GM12801 (cell line): ENCODE measurements at regions not wholly inside any gene's neighbourhood (a gene's known extent, or its start where the extent isn't known, plus 50 kb on each side); places are given as distances from the start of the nearest gene placed in this dataset.

ENCODE experiments used
- CTCF ChIP-seq: IDR thresholded peaks from one replicate; pipeline ENCODE4 v1.5.1; 2011; ENCODE audit warnings: control low read depth; ENCODE audit not compliant: insufficient read length; ENCODE audit errors: extremely low read depth

- TF ChIP-seq CTCF: no peak
These were observed 111.1 kb upstream of the MVB12B start for GRCh38 chr9:126215486-126215885.

GRCh38 chr9:126216826-126217225, 109.8 kb upstream of the MVB12B start:
- TF ChIP-seq CTCF: no peak

- no peak for TF ChIP-seq CTCF
These were observed 109.4 kb upstream of the MVB12B start for GRCh38 chr9:126217250-126217653.

- no peak for TF ChIP-seq CTCF
These were observed 108.8 kb upstream of the MVB12B start for GRCh38 chr9:126217797-126218196.

- TF ChIP-seq CTCF: no peak
These were observed 108.1 kb upstream of the MVB12B start for GRCh38 chr9:126218359-126219125.

- no peak for TF ChIP-seq CTCF
These were observed 107.5 kb upstream of the MVB12B start for GRCh38 chr9:126219166-126219565.

- no peak for TF ChIP-seq CTCF
These were observed 107.0 kb upstream of the MVB12B start for GRCh38 chr9:126219648-126220063.
